ENCODE measurements at regions not wholly inside any gene's neighbourhood (a gene's known extent, or its start where the extent isn't known, plus 50 kb on each side); places are given as distances from the start of the nearest gene placed in this dataset.

GRCh38 chr20:23223908-23224580, 126.5 kb upstream of the NXT1 start:
- H3K36me3 ChIP-seq = no peaks in the 10 kb centered on the region
- intact Hi-C loops (cut with DNase I) = no loop called here
- peaks cover 0 to 18% of the 10 kb centered on the region in 2 donors for H3K9me3 ChIP-seq
- ATAC-seq (no peak), DNase-seq (no peak)
- no peak overlapping the region for H3K4me3 ChIP-seq
- peaks cover 0 to 27% of the 10 kb centered on the region in 2 donors for H3K4me1 ChIP-seq
- no peak for TF ChIP-seq CTCF (IDR thresholded peaks at IDR 0.05)
- H3K27me3 ChIP-seq = no peaks in the 10 kb centered on the region
- no peak overlapping the region for H3K27ac ChIP-seq

- Histone ChIP-seq H3K4me3 (no peak overlapping the region), H3K27ac (no peak overlapping the region), H3K36me3 (no peaks in the 10 kb centered on the region), H3K4me1 (peaks cover 0 to 27% of the 10 kb centered on the region in 2 donors), H3K9me3 (peaks cover 0 to 18% of the 10 kb centered on the region in 2 donors), H3K27me3 (no peaks in the 10 kb centered on the region)
- no peak for DNase-seq
- intact Hi-C loops (cut with DNase I) = no loop called here
- ATAC-seq = no peak
- no peak for TF ChIP-seq CTCF (IDR thresholded peaks at IDR 0.05)
Measured at GRCh38 chr20:23222531-23223200, 127.9 kb upstream of the NXT1 start.

- no peak for TF ChIP-seq CTCF (IDR thresholded peaks at IDR 0.05)
- Histone ChIP-seq H3K9me3 (peaks cover 0 to 14% of the 10 kb centered on the region in 2 donors), H3K27me3 (no peaks in the 10 kb centered on the region), H3K27ac (no peak overlapping the region), H3K36me3 (no peaks in the 10 kb centered on the region), H3K4me3 (no peak overlapping the region), H3K4me1 (peaks cover 0 to under 1% of the 10 kb centered on the region in 2 donors)
- no peak for ATAC-seq
- DNase-seq = no peak
- intact Hi-C loops (cut with DNase I) = no loop called here
Measured at GRCh38 chr20:23217023-23217422, 130.9 kb upstream of the CD93 start.

GRCh38 chr20:23215344-23215995, 129.3 kb upstream of the CD93 start:
- DNase-seq (no peak), ATAC-seq (no peak)
- Histone ChIP-seq H3K27me3 (no peaks in the 10 kb centered on the region), H3K4me1 (peaks cover 0 to 6% of the 10 kb centered on the region in 2 donors), H3K27ac (no peak overlapping the region), H3K9me3 (no peaks in the 10 kb centered on the region), H3K36me3 (no peaks in the 10 kb centered on the region), H3K4me3 (no peak overlapping the region)
- intact Hi-C loops (cut with DNase I) = no loop called here
- TF ChIP-seq CTCF (IDR thresholded peaks at IDR 0.05) = no peak

GRCh38 chr20:23214903-23215302, 128.8 kb upstream of the CD93 start:
- Histone ChIP-seq H3K27ac (no peak overlapping the region), H3K36me3 (no peaks in the 10 kb centered on the region), H3K4me1 (peaks cover 0 to 6% of the 10 kb centered on the region in 2 donors), H3K27me3 (no peaks in the 10 kb centered on the region), H3K4me3 (no peak overlapping the region), H3K9me3 (no peaks in the 10 kb centered on the region)
- DNase-seq (no peak), ATAC-seq (peak; percentile 55)
- no peak for TF ChIP-seq CTCF (IDR thresholded peaks at IDR 0.05)
- intact Hi-C loops (cut with DNase I) = no loop called here
